Loucy (cell line): ENCODE measurements at regions not wholly inside any gene's neighbourhood (a gene's known extent, or its start where the extent isn't known, plus 50 kb on each side); places are given as distances from the start of the nearest gene placed in this dataset.

Experiments used
- H2AFZ ChIP-seq: fragments of 200-600 bp; sonication (generic); 2 replicates; pipeline ENCODE4 v1.6.0; 2016; ENCODE audit warnings: antibody characterized with exemption, mild to moderate bottlenecking, low read length, moderate library complexity
- H3F3A ChIP-seq: fragments of 200-600 bp; 2 replicates; pipeline ENCODE4 v1.6.0; 2016; ENCODE audit warnings: antibody characterized with exemption, low read depth, mild to moderate bottlenecking
- H3K27me3 ChIP-seq: fragments of 200-600 bp; sonication (generic); 2 replicates; pipeline ENCODE4 v1.6.1; 2014; ENCODE audit warnings: low read length, mild to moderate bottlenecking; ENCODE audit not compliant: insufficient read depth, poor library complexity, severe bottlenecking
- H3K36me3 ChIP-seq: fragments of 200-600 bp; sonication (generic); 2 replicates; pipeline ENCODE4 v1.6.1; 2016; ENCODE audit warnings: low read length; ENCODE audit not compliant: insufficient read depth
- H3K4me1 ChIP-seq: fragments of 200-600 bp; sonication (generic); 2 replicates; pipeline ENCODE4 v1.5.1; 2014; ENCODE audit warnings: low read length, mild to moderate bottlenecking; ENCODE audit not compliant: insufficient read depth, poor library complexity, severe bottlenecking
- H3K4me2 ChIP-seq: fragments of 200-600 bp; sonication (generic); 2 replicates; pipeline ENCODE4 v1.6.0; 2014; ENCODE audit warnings: antibody characterized with exemption, low read length, low read depth, mild to moderate bottlenecking; ENCODE audit not compliant: poor library complexity, severe bottlenecking
- H3K4me3 ChIP-seq: fragments of 200-600 bp; sonication (generic); 2 replicates; pipeline ENCODE4 v1.5.1; 2014; ENCODE audit warnings: low read length, mild to moderate bottlenecking, mixed read lengths; ENCODE audit not compliant: poor library complexity, severe bottlenecking
- H3K79me2 ChIP-seq: fragments of 200-600 bp; sonication (generic); 2 replicates; pipeline ENCODE4 v1.6.1; 2014; ENCODE audit warnings: low read length; ENCODE audit not compliant: insufficient read depth
- H3K9ac ChIP-seq: fragments of 200-600 bp; sonication (generic); 2 replicates; pipeline ENCODE4 v1.6.0; 2014; ENCODE audit warnings: mild to moderate bottlenecking, low read depth, low read length, moderate library complexity; ENCODE audit not compliant: poor library complexity, severe bottlenecking
- H3K9me2 ChIP-seq: fragments of 200-600 bp; sonication (generic); replicated peaks from 2 replicates; pipeline ENCODE4 v1.6.1; 2016; ENCODE audit warnings: low read depth, low read length, mixed read lengths
- H3K9me3 ChIP-seq: fragments of 200-600 bp; sonication (generic); 2 replicates; pipeline ENCODE4 v1.6.1; 2014; ENCODE audit warnings: mild to moderate bottlenecking, antibody characterized with exemption, low read length, low read depth; ENCODE audit not compliant: insufficient read depth
- H4K20me1 ChIP-seq: fragments of 200-600 bp; sonication (generic); 2 replicates; pipeline ENCODE4 v1.6.0; 2014; ENCODE audit warnings: antibody characterized with exemption, low read length, mild to moderate bottlenecking; ENCODE audit not compliant: insufficient read depth, poor library complexity, severe bottlenecking
- CTCF ChIP-seq: fragments of 200-600 bp; sonication (generic); conservative IDR thresholded peaks from 2 replicates; pipeline ENCODE4 v1.5.1; 2014; ENCODE audit warnings: mild to moderate bottlenecking, antibody characterized with exemption, low read length
- EZH2phosphoT487 ChIP-seq: fragments of 200-600 bp; IDR thresholded peaks from 2 replicates; pipeline ENCODE4 v1.6.1; 2018; ENCODE audit warnings: antibody characterized with exemption, mild to moderate bottlenecking, moderate library complexity, borderline replicate concordance

DNA sequence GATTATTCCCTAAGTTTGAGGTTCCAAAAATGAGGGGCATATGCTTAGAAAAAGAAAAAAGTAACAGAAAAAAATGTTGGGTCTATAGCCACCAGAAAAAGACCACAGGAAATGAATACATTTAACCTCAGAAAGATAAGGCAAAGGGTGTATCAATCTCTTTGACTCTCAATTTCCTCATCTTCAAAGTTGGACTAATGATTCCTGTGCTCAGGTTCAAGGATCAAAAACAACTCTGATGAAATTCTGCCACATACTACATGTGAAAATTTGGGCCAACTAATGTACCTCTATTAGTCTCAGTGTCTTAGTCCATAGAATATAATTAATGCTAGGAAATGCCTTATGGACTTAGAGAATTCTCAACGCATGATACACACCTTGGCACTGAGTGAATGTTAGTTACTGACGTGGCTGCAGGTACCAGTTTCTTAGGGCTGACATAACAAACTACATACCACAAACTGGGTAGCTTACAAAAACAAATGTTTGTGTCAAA lies 257.7 kb downstream of the ANKRD50 start:
- Histone ChIP-seq H2AFZ (no peak overlapping the region), H3K4me1 (peaks cover 21% of the 10 kb centered on the region)

GRCh38 chr4:124455671-124456070 lies 256.9 kb downstream of the ANKRD50 start:
- H3K36me3 ChIP-seq = no peaks in the 10 kb centered on the region
- H3K9ac ChIP-seq = no peak overlapping the region
- H3K27me3 ChIP-seq = no peaks in the 10 kb centered on the region
- H2AFZ ChIP-seq = no peak overlapping the region
- no peaks in the 10 kb centered on the region for H3K79me2 ChIP-seq
- no peaks in the 10 kb centered on the region for H3F3A ChIP-seq
- H3K4me1 ChIP-seq = peaks cover 21% of the 10 kb centered on the region
- H3K4me3 ChIP-seq = no peak overlapping the region
- H3K9me2 ChIP-seq = no peaks in the 10 kb centered on the region
- no peaks in the 10 kb centered on the region for H3K9me3 ChIP-seq
- H3K4me2 ChIP-seq = no peak overlapping the region
- H4K20me1 ChIP-seq = no peaks in the 10 kb centered on the region
- TF ChIP-seq EZH2phosphoT487 (no peak), CTCF (no peak)

More for the DNA sequence above, 257.7 kb downstream of the ANKRD50 start:
- H3K4me2 ChIP-seq = no peak overlapping the region
- H3F3A ChIP-seq = no peaks in the 10 kb centered on the region
- no peak overlapping the region for H3K4me3 ChIP-seq
- no peaks in the 10 kb centered on the region for H4K20me1 ChIP-seq
- TF ChIP-seq CTCF (no peak), EZH2phosphoT487 (no peak)
- no peaks in the 10 kb centered on the region for H3K9me3 ChIP-seq
- H3K9ac ChIP-seq = no peak overlapping the region
- no peaks in the 10 kb centered on the region for H3K27me3 ChIP-seq
- no peaks in the 10 kb centered on the region for H3K36me3 ChIP-seq
- H3K9me2 ChIP-seq = no peaks in the 10 kb centered on the region
- no peaks in the 10 kb centered on the region for H3K79me2 ChIP-seq

GRCh38 chr4:124459196-124459940 lies 253.2 kb downstream of the ANKRD50 start:
- Histone ChIP-seq H3K9ac (no peak overlapping the region), H2AFZ (no peak overlapping the region), H3K9me3 (no peaks in the 10 kb centered on the region; the same call in 1 of the 2 replicates)

More at GRCh38 chr4:124459196-124459940, 253.2 kb downstream of the ANKRD50 start:
- no peak for TF ChIP-seq CTCF
- no peak for TF ChIP-seq EZH2phosphoT487
- H3K4me1 ChIP-seq = peaks cover 21% of the 10 kb centered on the region
- H3K4me2 ChIP-seq = no peak overlapping the region
- H3K36me3 ChIP-seq = no peaks in the 10 kb centered on the region
- H4K20me1 ChIP-seq = no peaks in the 10 kb centered on the region
- no peaks in the 10 kb centered on the region for H3K9me2 ChIP-seq
- H3K4me3 ChIP-seq = no peak overlapping the region
- no peaks in the 10 kb centered on the region for H3K27me3 ChIP-seq
- H3K79me2 ChIP-seq = no peaks in the 10 kb centered on the region
- H3F3A ChIP-seq = no peaks in the 10 kb centered on the region
